ENCODE measurements at regions not wholly inside any gene's neighbourhood (a gene's known extent, or its start where the extent isn't known, plus 50 kb on each side); places are given as distances from the start of the nearest gene placed in this dataset.

- no peak overlapping the region for H3K18ac ChIP-seq (ENCODE audit: extremely low read depth, low read length)
- no peak overlapping the region for H2BK120ac ChIP-seq (replicated peaks; ENCODE audit: low read depth, low read length)
- no peak overlapping the region for H4K91ac ChIP-seq (replicated peaks; ENCODE audit: insufficient read length, low read length)
- H3K4me3 ChIP-seq (ENCODE audit: extremely low read depth in 1 of 4, insufficient read depth in 2 of 4, low read depth in 3 of 4, low read length in 4 of 4) = no peak overlapping the region
- H2BK5ac ChIP-seq (ENCODE audit: low read depth, low read length) = no peak overlapping the region
- CTCF ChIA-PET (ENCODE audit: partially characterized antibody) = interaction anchor here (0.7 to 1.8 kb wide), 5 partner anchors 20 to 560 kb away, joined by 3 to 4 read pairs (median 3); no protein-coding TSS in a partner anchor
- FAIRE-seq = no peak
- 81% methylated on average over 7 of the region's 7 CpGs; no CpG with 5 or more reads in 1 of the 2 experiments for WGBS, 2 experiments (ENCODE audit: extremely low coverage in 1 of 2, insufficient coverage in 1 of 2, insufficient read length in 1 of 2, insufficient replicate concordance in 2 of 2, low coverage in 1 of 2, low lambda C conversion rate in 2 of 2, missing lambda C conversion rate in 1 of 2)
- DNase-seq (ENCODE audit: low read depth in 1 of 2, low spot score in 2 of 2) = no peak
- H4K8ac ChIP-seq (ENCODE audit: extremely low read depth, insufficient read depth, low read length) = no peak overlapping the region
- H2AFZ ChIP-seq (ENCODE audit: low read length) = no peak overlapping the region; the same call in 1 of the 2 replicates
- H3K56ac ChIP-seq (replicated peaks; ENCODE audit: insufficient read length, low read depth, low read length) = no peak overlapping the region
- TF ChIP-seq RAD21 (IDR thresholded peaks at IDR 0.05 in 1 of 2, conservative IDR thresholded peaks at IDR 0.05 in 1 of 2; ENCODE audit: low read depth in 2 of 2, low read length in 2 of 2) (peak; percentile 15 to 42; a peak in 2 of 4 replicates), FOSL1 (IDR thresholded peaks at IDR 0.05; ENCODE audit: insufficient read depth, low read depth, low read length) (no peak), CTCF (IDR thresholded peaks at IDR 0.05; ENCODE audit: control extremely low read depth in 1 of 3, insufficient read depth in 1 of 3, low read depth in 1 of 3, low read length in 3 of 3) (peak; percentile 1 to 29 (median 17)), TEAD4 (IDR thresholded peaks at IDR 0.05; ENCODE audit: low read depth, low read length) (0 out of 2 replicates have a peak, but pooled peaks have one; percentile 12)
- H3K27me3 ChIP-seq (replicated peaks in 1 of 4; ENCODE audit: control insufficient read depth in 3 of 4, extremely low read depth in 1 of 4, insufficient read depth in 3 of 4, low read length in 3 of 4) = no peaks in the 10 kb centered on the region
- H3K4me1 ChIP-seq (replicated peaks in 1 of 4; ENCODE audit: control insufficient read depth in 3 of 4, insufficient read depth in 4 of 4, low read length in 3 of 4) = peaks cover 0 to 5% (median 3%) of the 10 kb centered on the region in 4 experiments; a peak in 3 of 7 replicates
- H2BK12ac ChIP-seq (ENCODE audit: low read depth, low read length) = no peak overlapping the region
- no peaks in the 10 kb centered on the region for H3K9me3 ChIP-seq (ENCODE audit: insufficient read depth in 2 of 2, low read depth in 1 of 2, low read length in 1 of 2)
- no peak overlapping the region for H3K4ac ChIP-seq (replicated peaks; ENCODE audit: insufficient read length, low read depth, low read length)
- no peaks in the 10 kb centered on the region for H3K79me2 ChIP-seq (ENCODE audit: control insufficient read depth in 1 of 2, insufficient read depth in 2 of 2, low read length in 2 of 2)
- no peak overlapping the region for H3K27ac ChIP-seq (ENCODE audit: low read depth, low read length)
- H3K23me2 ChIP-seq (ENCODE audit: low read depth, low read length) = no peaks in the 10 kb centered on the region
- H3K14ac ChIP-seq (ENCODE audit: insufficient read length) = no peak overlapping the region
- no peaks in the 10 kb centered on the region for H3K79me1 ChIP-seq (ENCODE audit: low read depth, low read length)
- no peak overlapping the region for H3K9ac ChIP-seq (replicated peaks in 1 of 4; ENCODE audit: extremely low read depth in 1 of 4, low read depth in 3 of 4, low read length in 3 of 4)
- H2BK15ac ChIP-seq (ENCODE audit: low read length) = no peak overlapping the region
- H4K5ac ChIP-seq (ENCODE audit: insufficient read length, low read depth, low read length) = no peak overlapping the region
- no peak overlapping the region for H3K4me2 ChIP-seq (ENCODE audit: insufficient read depth in 1 of 2, low read depth in 2 of 2, low read length in 2 of 2)
- H3K23ac ChIP-seq (ENCODE audit: insufficient read length) = no peak overlapping the region
- POLR2A ChIA-PET (ENCODE audit: partially characterized antibody) = interaction anchor here (1.0 kb wide), 1 partner anchor 10 kb away, joined by 3 read pairs; no protein-coding TSS in a partner anchor
- no peak overlapping the region for H2AK5ac ChIP-seq (ENCODE audit: low read depth, low read length)
- H3K36me3 ChIP-seq (ENCODE audit: control insufficient read depth in 2 of 4, insufficient read depth in 4 of 4, low read length in 3 of 4) = no peaks in the 10 kb centered on the region
- H2BK20ac ChIP-seq (ENCODE audit: low read length) = no peak overlapping the region
- no peaks in the 10 kb centered on the region for H4K20me1 ChIP-seq (replicated peaks in 1 of 2; ENCODE audit: control insufficient read depth in 1 of 2, insufficient read depth in 2 of 2, low read length in 2 of 2)
Measured at GRCh38 chr5:153404747-153405146, 85.7 kb upstream of the GRIA1 start.
